Mesothelial cell of epicardium (in vitro differentiated cells): ENCODE measurements at regions not wholly inside any gene's neighbourhood (a gene's known extent, or its start where the extent isn't known, plus 50 kb on each side); places are given as distances from the start of the nearest gene placed in this dataset.

ENCODE experiments used
- DNase-seq, 2 experiments: peaks; one replicate each; pipeline ENCODE4 v3.0.0; 2021; ENCODE audit warnings: low spot score in 2 of 2; ENCODE audit not compliant: unreplicated experiment in 2 of 2
- H3K27ac Mint-ChIP-seq: 2 replicates; pipeline ENCODE4 v1.8.0; 2021; ENCODE audit warnings: mixed read lengths
- H3K27me3 Mint-ChIP-seq: 2 replicates; pipeline ENCODE4 v1.8.0; 2021; ENCODE audit warnings: low read depth, mixed read lengths
- H3K36me3 Mint-ChIP-seq: 2 replicates; pipeline ENCODE4 v1.8.0; 2021; ENCODE audit warnings: mixed read lengths
- H3K4me1 Mint-ChIP-seq: 2 replicates; pipeline ENCODE4 v1.8.0; 2021; ENCODE audit warnings: mixed read lengths
- H3K4me3 Mint-ChIP-seq: 2 replicates; pipeline ENCODE4 v1.8.0; 2021; ENCODE audit warnings: mild to moderate bottlenecking, moderate library complexity, mixed read lengths
- H3K9me3 Mint-ChIP-seq: 2 replicates; pipeline ENCODE4 v1.8.0; 2021; ENCODE audit warnings: mixed read lengths
- TF ChIP-seq, protein P1 (sequence below): fragments of 200-600 bp; sonication (generic); IDR thresholded peaks from one replicate; pipeline ENCODE4 v1.5.0; 2021; ENCODE audit warnings: antibody characterized with exemption; ENCODE audit not compliant: unreplicated experiment

DNA sequence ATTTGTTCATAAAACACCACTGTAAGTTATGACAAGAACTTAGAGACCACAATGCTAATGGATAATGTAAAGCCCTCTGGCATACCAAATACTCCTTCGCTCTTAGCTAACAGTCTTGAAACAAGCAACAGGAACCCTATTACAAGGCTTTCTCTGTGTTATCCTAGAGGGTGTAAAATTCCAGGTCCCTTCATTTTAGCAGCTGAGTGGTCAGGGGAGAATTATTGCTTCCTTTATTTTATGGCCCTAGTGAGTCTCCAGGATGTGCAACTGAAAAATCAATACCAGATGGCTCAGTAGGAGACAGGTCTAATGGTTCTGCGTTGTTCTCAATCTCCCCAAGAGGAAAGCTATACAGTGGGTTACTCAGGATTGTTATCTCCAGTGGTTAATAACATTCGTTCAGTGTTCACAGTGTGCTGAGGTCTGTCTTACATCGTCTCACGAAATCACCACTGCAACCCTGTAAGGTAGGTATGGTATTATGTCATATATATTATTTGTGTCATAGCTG is 172.7 kb upstream of the CNOT2 start:
- no peak for DNase-seq
- H3K4me1 Mint-ChIP-seq = peaks cover 23% of the 10 kb centered on the region

DNA sequence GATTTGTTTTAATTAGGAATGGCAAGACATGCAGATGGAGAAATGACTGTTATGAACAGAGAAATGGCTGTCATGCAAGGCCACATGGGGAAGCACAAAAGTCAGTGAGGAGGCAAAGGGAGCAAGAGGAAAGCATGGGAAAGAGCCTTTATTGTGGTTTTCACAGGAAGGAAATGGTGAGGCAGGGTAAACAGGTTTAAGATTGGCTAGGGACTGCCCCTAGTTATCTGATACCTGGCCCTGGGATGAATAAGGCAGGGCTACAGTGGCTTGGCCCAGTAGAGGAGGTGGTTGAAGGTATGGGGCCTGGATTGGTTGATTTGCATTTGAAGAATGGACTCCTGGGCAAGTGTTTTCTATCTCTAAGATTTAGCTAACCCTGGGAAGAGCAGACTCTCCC is 168.7 kb upstream of the CNOT2 start:
- TF ChIP-seq, protein P1, sequence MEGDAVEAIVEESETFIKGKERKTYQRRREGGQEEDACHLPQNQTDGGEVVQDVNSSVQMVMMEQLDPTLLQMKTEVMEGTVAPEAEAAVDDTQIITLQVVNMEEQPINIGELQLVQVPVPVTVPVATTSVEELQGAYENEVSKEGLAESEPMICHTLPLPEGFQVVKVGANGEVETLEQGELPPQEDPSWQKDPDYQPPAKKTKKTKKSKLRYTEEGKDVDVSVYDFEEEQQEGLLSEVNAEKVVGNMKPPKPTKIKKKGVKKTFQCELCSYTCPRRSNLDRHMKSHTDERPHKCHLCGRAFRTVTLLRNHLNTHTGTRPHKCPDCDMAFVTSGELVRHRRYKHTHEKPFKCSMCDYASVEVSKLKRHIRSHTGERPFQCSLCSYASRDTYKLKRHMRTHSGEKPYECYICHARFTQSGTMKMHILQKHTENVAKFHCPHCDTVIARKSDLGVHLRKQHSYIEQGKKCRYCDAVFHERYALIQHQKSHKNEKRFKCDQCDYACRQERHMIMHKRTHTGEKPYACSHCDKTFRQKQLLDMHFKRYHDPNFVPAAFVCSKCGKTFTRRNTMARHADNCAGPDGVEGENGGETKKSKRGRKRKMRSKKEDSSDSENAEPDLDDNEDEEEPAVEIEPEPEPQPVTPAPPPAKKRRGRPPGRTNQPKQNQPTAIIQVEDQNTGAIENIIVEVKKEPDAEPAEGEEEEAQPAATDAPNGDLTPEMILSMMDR = no peak
- H3K4me1 Mint-ChIP-seq = peaks cover 20% of the 10 kb centered on the region
- H3K9me3 Mint-ChIP-seq = no peaks in the 10 kb centered on the region
- DNase-seq = no peak
- no peak overlapping the region for H3K4me3 Mint-ChIP-seq
- H3K27ac Mint-ChIP-seq = no peak overlapping the region
- no peaks in the 10 kb centered on the region for H3K36me3 Mint-ChIP-seq
- H3K27me3 Mint-ChIP-seq = no peaks in the 10 kb centered on the region

More for the DNA sequence above, 172.7 kb upstream of the CNOT2 start:
- Mint-ChIP-seq H3K27me3 (no peaks in the 10 kb centered on the region), H3K36me3 (no peaks in the 10 kb centered on the region), H3K9me3 (no peaks in the 10 kb centered on the region), H3K27ac (peak overlapping the region; percentile 19), H3K4me3 (no peak overlapping the region)
- TF ChIP-seq, protein P1 = no peak

DNA sequence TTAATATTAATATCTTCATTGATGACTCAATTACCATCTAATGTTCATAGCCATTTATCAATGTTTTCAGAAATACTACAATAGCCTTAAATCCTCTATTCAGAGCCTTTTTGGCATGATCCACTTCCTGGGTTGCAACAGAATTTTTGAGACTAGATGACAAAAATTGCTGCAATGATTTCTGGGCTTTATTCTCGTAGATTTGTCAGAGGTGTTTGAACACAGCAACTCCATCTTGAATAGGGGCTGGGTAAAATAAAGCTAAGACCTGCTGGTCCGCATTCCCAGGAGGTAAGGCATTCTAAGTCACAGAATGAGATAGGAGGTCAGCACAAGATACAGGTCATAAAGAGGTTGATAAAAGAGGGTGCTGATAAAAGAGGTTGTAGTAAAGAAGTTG is 165.8 kb upstream of the CNOT2 start:
- Mint-ChIP-seq H3K4me3 (no peak overlapping the region), H3K27me3 (no peaks in the 10 kb centered on the region), H3K4me1 (peaks cover 7% of the 10 kb centered on the region), H3K27ac (no peak overlapping the region), H3K36me3 (peaks cover 1% of the 10 kb centered on the region), H3K9me3 (peaks cover 6% of the 10 kb centered on the region)
- DNase-seq = no peak
- TF ChIP-seq, protein P1 = no peak

DNA sequence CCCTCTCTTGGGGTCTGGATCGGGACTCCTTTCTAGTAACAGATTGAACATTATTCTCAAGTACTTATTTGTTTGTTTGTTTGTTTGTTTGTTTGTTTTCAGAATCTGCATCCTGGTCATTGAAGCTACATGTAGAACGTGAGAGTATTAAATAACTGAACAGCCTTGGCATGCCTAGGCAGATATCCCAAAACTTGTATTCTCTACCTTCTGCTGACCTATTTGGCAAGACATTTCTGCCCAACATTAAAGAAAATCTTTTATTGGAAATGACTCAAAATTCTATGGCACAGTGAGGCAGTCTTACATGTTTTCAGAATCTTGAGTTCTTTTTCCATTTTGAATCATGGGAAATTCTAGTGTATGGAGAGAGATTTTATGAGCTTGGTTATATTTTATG is 165.1 kb upstream of the CNOT2 start:
- H3K4me1 Mint-ChIP-seq = peaks cover 4% of the 10 kb centered on the region
- no peak for DNase-seq
- H3K27ac Mint-ChIP-seq = no peak overlapping the region
- H3K4me3 Mint-ChIP-seq = no peak overlapping the region
- TF ChIP-seq, protein P1 = no peak
- peaks cover 6% of the 10 kb centered on the region for H3K36me3 Mint-ChIP-seq
- H3K9me3 Mint-ChIP-seq = peaks cover 13% of the 10 kb centered on the region
- H3K27me3 Mint-ChIP-seq = no peaks in the 10 kb centered on the region

DNA sequence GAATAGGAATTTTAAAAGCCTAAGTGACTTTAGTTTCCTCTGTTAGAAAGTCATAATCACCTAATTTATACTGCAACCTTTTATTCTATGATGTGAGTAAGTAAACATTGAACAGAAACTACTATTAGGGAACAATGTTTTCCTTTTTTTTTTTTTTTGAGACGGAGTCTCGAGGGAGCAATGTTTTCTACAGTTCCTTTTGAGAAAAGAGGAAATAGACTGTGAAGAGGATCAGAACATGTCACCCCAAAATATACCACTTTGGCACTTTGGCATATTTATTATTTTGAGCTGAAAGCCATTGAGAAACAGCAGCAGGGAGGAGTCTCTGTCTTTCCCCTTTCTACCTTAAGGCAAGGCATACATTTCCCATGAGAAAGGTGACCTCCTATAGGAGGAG is 162.7 kb upstream of the CNOT2 start:
- Mint-ChIP-seq H3K27me3 (no peaks in the 10 kb centered on the region), H3K9me3 (peaks cover 14% of the 10 kb centered on the region), H3K4me1 (peaks cover 4% of the 10 kb centered on the region), H3K36me3 (peaks cover 6% of the 10 kb centered on the region), H3K27ac (no peak overlapping the region), H3K4me3 (no peak overlapping the region)
- TF ChIP-seq, protein P1 = no peak
- no peak for DNase-seq
